A549 (cell line): ENCODE measurements at regions not wholly inside any gene's neighbourhood (a gene's known extent, or its start where the extent isn't known, plus 50 kb on each side); places are given as distances from the start of the nearest gene placed in this dataset.
A peak's percentile ranks its signal among the peaks of the same experiment; 100 is the strongest.

ENCODE experiments used
- ATAC-seq, 2 experiments: fragments of 200-7000 bp in 1 of 2; fragments of >200 bp in 1 of 2; cut with Nextera tagmentation in 1 of 2; cut with Tn5 transposase in 1 of 2; 3 replicates each; pipeline versions ENCODE4 v1.8.0 to v1.9.1; 2018 to 2020; ENCODE audit warnings: mild to moderate bottlenecking in 1 of 2, moderate library complexity in 1 of 2
- CTCF ChIA-PET: fragments of 300-600 bp; sonication (Branson Sonifier 250); formaldehyde crosslinking; extraction: SDS; loops from one replicate; lab custom pipeline; 2021; ENCODE audit warnings: antibody characterized with exemption, inconsistent platforms; lab: Yijun Ruan, JAX
- POLR2A ChIA-PET: fragments of 350-600 bp; formaldehyde crosslinking; extraction: SDS; loops from one replicate; lab custom pipeline; 2021; ENCODE audit warnings: antibody characterized with exemption, inconsistent platforms; lab: Yijun Ruan, JAX
- DNase-seq, 2 experiments: peaks; one replicate each; pipeline versions ENCODE4 v3.0.0 to v3.0.0-alpha.2; 2011 to 2016; ENCODE audit warnings: low read depth in 1 of 2, low spot score in 1 of 2
- FAIRE-seq: peaks from 2 replicates; lab custom pipeline; 2011; peaks lifted over from hg19 to GRCh38; lab: Jason Lieb, UNC
- H3K27ac ChIP-seq, 2 experiments: fragments of >200 bp; sonication (Bioruptor Twin); formaldehyde crosslinking; 3 replicates each; pipeline ENCODE4 v1.5.1; 2016 to 2017
- H3K4me1 ChIP-seq: fragments of >200 bp; sonication (Bioruptor Twin); formaldehyde crosslinking; 3 replicates; pipeline ENCODE4 v1.6.1; 2016
- H3K4me2 ChIP-seq: fragments of >200 bp; sonication (Bioruptor Twin); formaldehyde crosslinking; 3 replicates; pipeline ENCODE4 v1.6.1; 2016
- H3K4me3 ChIP-seq: fragments of >200 bp; sonication (Bioruptor Twin); formaldehyde crosslinking; 3 replicates; pipeline ENCODE4 v1.5.1; 2016
- H3K9me3 ChIP-seq: fragments of >200 bp; sonication (Bioruptor Twin); formaldehyde crosslinking; 3 replicates; pipeline ENCODE4 v1.6.1; 2016
- ATOH8 ChIP-seq: fragments of 250-450 bp; sonication (Bioruptor Pico); IDR thresholded peaks from 2 replicates; pipeline ENCODE4 v1.5.0; 2020; ENCODE audit warnings: low read depth, mild to moderate bottlenecking, moderate library complexity
- BCL3 ChIP-seq: fragments of >200 bp; sonication (Bioruptor Twin); formaldehyde crosslinking; IDR thresholded peaks from 3 replicates; pipeline ENCODE4 v1.6.1; 2016
- CBX8 ChIP-seq: fragments of 200-600 bp; sonication (generic); IDR thresholded peaks from 2 replicates; pipeline ENCODE4 v1.6.1; 2016
- CEBPB ChIP-seq, 2 experiments: fragments of >200 bp in 1 of 2; sonication (Bioruptor Twin) in 1 of 2; formaldehyde crosslinking in 1 of 2; IDR thresholded peaks; 2 replicates each; pipeline ENCODE4 v1.6.1; 2012 to 2016
- E2F6 ChIP-seq: IDR thresholded peaks from 2 replicates; pipeline ENCODE4 v1.6.1; 2012; ENCODE audit warnings: low read depth, borderline replicate concordance
- EP300 ChIP-seq, 2 experiments: fragments of >200 bp; sonication (Bioruptor Twin); formaldehyde crosslinking; IDR thresholded peaks; 2 replicates in 1 of 2; 3 replicates in 1 of 2; pipeline ENCODE4 v1.6.1; 2016 to 2017
- FOSL2 ChIP-seq, 2 experiments: fragments of 450-650 bp in 1 of 2; fragments of >200 bp in 1 of 2; sonication (Bioruptor Twin) in 1 of 2; formaldehyde crosslinking; IDR thresholded peaks; 2 replicates each; pipeline versions ENCODE4 v1.5.0 to v1.6.1; 2016 to 2020; ENCODE audit warnings: mild to moderate bottlenecking in 1 of 2, moderate library complexity in 1 of 2
- GATA3 ChIP-seq: IDR thresholded peaks from 2 replicates; pipeline ENCODE4 v1.6.1; 2012; ENCODE audit warnings: borderline replicate concordance
- HDAC2 ChIP-seq: fragments of 200-600 bp; sonication (generic); IDR thresholded peaks from 2 replicates; pipeline ENCODE4 v1.6.1; 2016
- HMGXB4 ChIP-seq: fragments of 250-450 bp; sonication (Bioruptor Pico); IDR thresholded peaks from 2 replicates; pipeline ENCODE4 v1.5.0; 2021; ENCODE audit warnings: mild to moderate bottlenecking, moderate library complexity, borderline replicate concordance
- HOXA7 ChIP-seq: fragments of 250-450 bp; sonication (Bioruptor Pico); IDR thresholded peaks from 2 replicates; pipeline ENCODE4 v1.5.0; 2020; ENCODE audit warnings: mild to moderate bottlenecking, moderate library complexity
- JUN ChIP-seq, 2 experiments: fragments of >200 bp; sonication (Bioruptor Twin); formaldehyde crosslinking; IDR thresholded peaks; 2 replicates in 1 of 2; 3 replicates in 1 of 2; pipeline ENCODE4 v1.6.1; 2016 to 2017
- JUNB ChIP-seq: fragments of >200 bp; sonication (Bioruptor Twin); formaldehyde crosslinking; IDR thresholded peaks from 2 replicates; pipeline ENCODE4 v1.6.1; 2016
- KDM1A ChIP-seq: fragments of 200-600 bp; sonication (generic); IDR thresholded peaks from 2 replicates; pipeline ENCODE4 v1.6.1; 2016; ENCODE audit warnings: low read depth, mild to moderate bottlenecking
- KDM5A ChIP-seq: fragments of 200-600 bp; sonication (generic); IDR thresholded peaks from 2 replicates; pipeline ENCODE4 v1.6.1; 2016; ENCODE audit warnings: antibody characterized with exemption, mild to moderate bottlenecking
- MAZ ChIP-seq: fragments of 150-350 bp; IDR thresholded peaks from 2 replicates; pipeline ENCODE4 v1.6.1; 2014; ENCODE audit warnings: antibody characterized with exemption, low read depth, low read length, borderline replicate concordance
- NR3C1 ChIP-seq: fragments of >200 bp; sonication (Bioruptor Twin); formaldehyde crosslinking; IDR thresholded peaks from 3 replicates; pipeline ENCODE4 v1.6.1; 2017
- PBX3 ChIP-seq: IDR thresholded peaks from 2 replicates; pipeline ENCODE4 v1.6.1; 2012
- RAD21 ChIP-seq, 2 experiments: fragments of >200 bp in 1 of 2; sonication (Bioruptor Twin) in 1 of 2; formaldehyde crosslinking in 1 of 2; IDR thresholded peaks in 1 of 2; conservative IDR thresholded peaks in 1 of 2; 2 replicates in 1 of 2; 3 replicates in 1 of 2; pipeline ENCODE4 v1.6.1; 2012 to 2018; ENCODE audit warnings: inconsistent platforms in 1 of 2
- RFX5 ChIP-seq: fragments of 450-650 bp; IDR thresholded peaks from 2 replicates; pipeline ENCODE4 v1.7.1; 2014; ENCODE audit warnings: antibody characterized with exemption, mild to moderate bottlenecking, moderate library complexity
- SMC3 ChIP-seq: fragments of >200 bp; sonication (Bioruptor Twin); formaldehyde crosslinking; IDR thresholded peaks from 3 replicates; pipeline ENCODE4 v1.6.1; 2018; ENCODE audit warnings: inconsistent platforms
- SREBF2 ChIP-seq: fragments of 450-650 bp; IDR thresholded peaks from 2 replicates; pipeline ENCODE4 v1.6.1; 2014; ENCODE audit warnings: mild to moderate bottlenecking, moderate library complexity
- USF2 ChIP-seq: fragments of 450-650 bp; IDR thresholded peaks from 2 replicates; pipeline ENCODE4 v1.6.1; 2014; ENCODE audit warnings: antibody characterized with exemption
- ZNF302 ChIP-seq: fragments of 250-450 bp; sonication (Bioruptor Pico); IDR thresholded peaks from 2 replicates; pipeline ENCODE4 v1.9.0; 2021; ENCODE audit warnings: inconsistent platforms, mild to moderate bottlenecking, moderate library complexity
- WGBS: methylation state at CpG from one replicate; pipeline ENCODE4 v1.1.6; 2017; ENCODE audit errors: missing lambda C conversion rate; 5-methylcytosine and 5-hydroxymethylcytosine counted together

- TF ChIP-seq HMGXB4 (CRISPR knock-in tag) (no peak), KDM1A (no peak), EP300 (IDR thresholded peaks at IDR 0.05) (no peak), USF2 (no peak), ATOH8 (CRISPR knock-in tag) (no peak), MAZ (no peak), JUN (IDR thresholded peaks at IDR 0.05) (no peak), CBX8 (no peak), E2F6 (no peak), JUNB (no peak)
Observed at GRCh38 chr3:34669490-34669889, 871.1 kb downstream of the PDCD6IP start (continued).

- ATAC-seq: no peak
- WGBS: 25% methylated on average over 2 of the region's 2 CpGs
- Histone ChIP-seq H3K4me1 (0 out of 3 replicates have a peak, but pooled peaks cover 2% of the 10 kb centered on the region), H3K4me3 (no peak overlapping the region), H3K27ac (no peak overlapping the region), H3K9me3 (no peaks in the 10 kb centered on the region; the same call in 2 of the 3 replicates), H3K4me2 (no peak overlapping the region)
- DNase-seq: no peak
- TF ChIP-seq GATA3: no peak
- no peak for TF ChIP-seq NR3C1
- no peak for TF ChIP-seq EP300 (IDR thresholded peaks at IDR 0.05)
- no peak for TF ChIP-seq RAD21 (conservative IDR thresholded peaks at IDR 0.05 in 1 of 2, IDR thresholded peaks at IDR 0.05 in 1 of 2)
- no peak for FAIRE-seq
- ChIA-PET CTCF (interaction anchor here (0.6 to 2.1 kb wide), 3 partner anchors 8 to 792 kb away, joined by 3 to 8 read pairs (median 4); no protein-coding TSS in a partner anchor), POLR2A (no interaction called here)
Observed at GRCh38 chr3:34675383-34676120, 877.1 kb downstream of the PDCD6IP start.

- WGBS: 31% methylated on average over 3 of the region's 3 CpGs
- H3K4me1 ChIP-seq: 0 out of 3 replicates have a peak, but pooled peaks cover 2% of the 10 kb centered on the region
- TF ChIP-seq CEBPB (IDR thresholded peaks at IDR 0.05) (no peak), KDM1A (no peak), BCL3 (no peak), RAD21 (conservative IDR thresholded peaks at IDR 0.05 in 1 of 2, IDR thresholded peaks at IDR 0.05 in 1 of 2) (no peak), RFX5 (no peak), PBX3 (no peak), FOSL2 (IDR thresholded peaks at IDR 0.05) (no peak), FOSL2 (CRISPR knock-in tag; IDR thresholded peaks at IDR 0.05) (no peak), SMC3 (no peak), HOXA7 (CRISPR knock-in tag) (no peak), HDAC2 (no peak), KDM5A (no peak), ZNF302 (CRISPR knock-in tag) (no peak), MAZ (no peak), SREBF2 (no peak), JUNB (no peak), CBX8 (no peak)
- no peak overlapping the region for H3K4me2 ChIP-seq
- H3K27ac ChIP-seq: no peak overlapping the region
- FAIRE-seq (no peak), ATAC-seq (peak in 1 of 2 experiments; percentile 64; a peak in 4 of 6 replicates), DNase-seq (no peak)
- no peak overlapping the region for H3K4me3 ChIP-seq
- no peaks in the 10 kb centered on the region; the same call in 2 of the 3 replicates for H3K9me3 ChIP-seq
- ChIA-PET POLR2A (no interaction called here), CTCF (interaction anchor here (0.6 to 1.4 kb wide), 2 partner anchors 13 to 793 kb away, joined by 4 read pairs; no protein-coding TSS in a partner anchor)
Observed at GRCh38 chr3:34676436-34676835, 878.0 kb downstream of the PDCD6IP start.
